GM21390 (cell line): ENCODE measurements at regions not wholly inside any gene's neighbourhood (a gene's known extent, or its start where the extent isn't known, plus 50 kb on each side); places are given as distances from the start of the nearest gene placed in this dataset.

Experiments used
- ATAC-seq: cut with Tn5 transposase; IDR thresholded peaks from one replicate; pipeline ENCODE4 v1.9.1; 2021; ENCODE audit not compliant: unreplicated experiment

GRCh38 chr10:31081937-31082840 lies 50.5 kb upstream of the ZNF438 start:
- ATAC-seq = no peak

DNA sequence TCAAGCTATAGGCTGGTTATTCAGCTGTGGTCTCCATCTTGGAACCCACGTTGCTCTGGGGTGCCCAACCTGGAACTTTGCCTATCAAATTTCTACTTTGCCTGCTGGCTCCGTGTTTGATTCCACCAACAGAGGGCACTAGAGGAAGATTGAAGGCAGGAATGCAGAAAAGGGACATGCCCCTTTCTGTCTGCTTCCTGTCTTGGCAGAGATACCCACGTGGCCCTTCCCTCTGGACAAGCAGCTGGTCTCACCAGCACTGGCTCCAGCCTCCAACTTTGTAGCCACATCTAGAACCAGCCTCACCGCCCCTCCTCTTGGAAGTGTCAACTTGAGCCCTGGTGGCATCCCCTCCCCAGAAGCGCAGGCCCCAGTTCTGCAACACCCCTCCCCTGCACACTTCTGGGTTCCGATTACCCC lies 52.1 kb upstream of the ZNF438 start:
- ATAC-seq = no peak

DNA sequence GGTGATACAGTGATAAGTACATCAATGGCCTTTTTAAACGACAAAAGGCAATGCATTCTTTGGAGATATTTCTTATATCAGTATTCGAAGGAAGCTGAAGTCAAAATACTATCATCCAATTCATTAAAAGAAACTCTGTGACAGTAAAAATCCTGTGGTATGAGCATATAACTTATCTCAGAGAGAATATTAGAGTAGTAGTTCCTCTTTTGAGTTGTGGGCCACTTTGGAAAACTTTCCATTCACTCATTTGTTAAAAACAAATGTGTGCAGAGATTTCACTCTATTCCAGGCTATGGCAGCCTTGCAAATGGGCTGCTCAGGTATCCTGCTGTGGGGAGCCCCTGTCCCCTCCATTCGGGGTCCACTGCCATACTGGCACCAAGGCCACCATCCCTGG lies 55.3 kb upstream of the ZNF438 start:
- ATAC-seq = no peak

GRCh38 chr10:31087851-31088250 lies 56.2 kb upstream of the ZNF438 start:
- no peak for ATAC-seq

DNA sequence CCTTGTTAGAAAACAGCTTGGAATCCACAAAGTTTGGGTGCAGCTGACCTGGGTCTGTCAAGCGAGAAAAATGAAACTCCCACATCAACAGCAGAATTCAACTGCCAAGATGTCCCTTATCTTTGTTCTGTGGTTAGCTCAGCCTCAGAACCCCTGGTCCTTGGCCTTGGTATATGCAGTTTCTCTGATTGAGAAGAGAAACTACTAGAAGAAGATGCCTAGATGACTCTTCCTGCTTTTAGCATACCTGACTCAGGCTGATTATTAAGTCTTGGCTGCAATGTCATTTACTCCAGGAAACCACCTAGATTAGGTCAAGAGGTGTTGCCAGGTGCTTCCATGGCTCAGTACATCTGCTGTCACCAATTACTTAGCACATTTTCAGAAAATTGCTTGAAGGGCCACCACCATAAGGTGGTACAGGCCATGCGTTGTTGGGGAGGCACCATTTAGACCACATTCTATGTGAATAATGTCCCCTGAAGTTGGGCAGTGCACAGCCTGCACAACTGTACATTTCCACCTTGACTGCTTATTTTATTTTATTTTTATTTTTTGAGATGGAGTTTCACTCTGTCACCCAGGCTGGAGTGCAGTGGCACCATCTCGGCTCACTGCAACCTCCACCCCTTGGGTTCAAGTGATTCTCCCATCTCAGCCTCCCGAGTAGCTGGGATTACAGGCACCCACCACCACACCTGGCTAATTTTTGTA lies 59.4 kb upstream of the ZNF438 start:
- no peak for ATAC-seq

GRCh38 chr10:31095677-31096560 lies 64.3 kb upstream of the ZNF438 start:
- ATAC-seq = no peak

- no peak for ATAC-seq
Measured at GRCh38 chr10:31098046-31098445, 66.4 kb upstream of the ZNF438 start.

DNA sequence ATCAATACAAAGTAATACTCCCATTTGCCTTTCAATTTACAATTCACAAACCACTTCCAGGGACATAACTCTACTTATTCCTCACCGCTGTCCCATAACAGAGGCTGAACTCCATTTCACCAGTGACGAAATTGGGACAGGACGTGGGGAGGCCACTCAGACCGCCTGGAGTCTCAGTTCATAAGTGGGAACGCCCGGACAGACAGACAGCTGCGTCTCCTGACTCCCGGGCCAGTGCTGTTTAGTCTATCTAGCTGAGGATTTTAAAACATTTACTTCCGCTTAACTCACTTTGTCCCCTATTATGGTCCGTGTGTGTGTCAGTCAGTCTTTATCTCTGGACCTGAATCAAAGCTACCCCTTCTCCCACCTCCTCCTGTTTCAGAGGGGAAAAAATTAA lies 67.4 kb upstream of the ZNF438 start:
- no peak for ATAC-seq

DNA sequence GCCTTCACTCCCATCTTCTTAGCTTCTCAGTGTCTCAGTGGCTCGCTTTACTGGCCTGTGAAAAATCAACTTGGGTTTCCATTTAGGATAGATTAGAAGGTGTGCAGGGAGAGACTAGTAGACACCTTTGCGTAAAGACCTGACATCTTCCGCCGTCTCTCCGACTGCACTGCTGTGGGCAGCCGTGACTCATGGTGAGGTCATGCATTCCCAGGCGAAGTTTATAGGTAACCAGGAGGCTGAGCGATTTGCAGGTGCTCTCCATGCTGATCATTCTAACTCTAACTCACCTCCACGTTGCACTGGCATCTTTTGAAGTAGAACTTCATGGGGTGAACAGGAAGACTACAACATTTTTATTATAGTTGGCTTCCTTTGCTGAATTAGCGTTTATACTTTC lies 68.0 kb upstream of the ZNF438 start:
- no peak for ATAC-seq

- ATAC-seq = no peak
Measured at GRCh38 chr10:31100115-31100601, 68.5 kb upstream of the ZNF438 start.

DNA sequence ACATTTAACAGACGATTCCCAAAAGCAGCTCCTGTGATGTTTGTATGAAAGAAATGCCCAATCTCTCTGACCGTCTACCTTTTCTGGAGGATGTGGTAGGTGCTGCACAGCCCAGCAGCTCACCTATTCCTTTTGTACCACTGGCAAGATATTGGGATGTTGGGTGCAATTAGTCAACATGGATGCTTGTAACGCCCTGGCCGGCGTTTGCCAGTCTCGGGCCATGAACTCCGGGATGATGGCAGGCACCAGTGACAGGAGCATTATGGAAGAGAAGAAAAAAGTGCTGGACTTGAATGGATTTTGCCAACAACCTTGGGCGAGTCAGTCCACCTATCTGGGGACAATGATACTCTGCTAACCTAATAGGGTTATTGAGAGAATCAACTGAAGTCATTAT lies 69.0 kb upstream of the ZNF438 start:
- no peak for ATAC-seq

- ATAC-seq = no peak
Measured at GRCh38 chr10:31101123-31101522, 69.5 kb upstream of the ZNF438 start.

- no peak for ATAC-seq
Measured at GRCh38 chr10:31102421-31102820, 70.8 kb upstream of the ZNF438 start.

DNA sequence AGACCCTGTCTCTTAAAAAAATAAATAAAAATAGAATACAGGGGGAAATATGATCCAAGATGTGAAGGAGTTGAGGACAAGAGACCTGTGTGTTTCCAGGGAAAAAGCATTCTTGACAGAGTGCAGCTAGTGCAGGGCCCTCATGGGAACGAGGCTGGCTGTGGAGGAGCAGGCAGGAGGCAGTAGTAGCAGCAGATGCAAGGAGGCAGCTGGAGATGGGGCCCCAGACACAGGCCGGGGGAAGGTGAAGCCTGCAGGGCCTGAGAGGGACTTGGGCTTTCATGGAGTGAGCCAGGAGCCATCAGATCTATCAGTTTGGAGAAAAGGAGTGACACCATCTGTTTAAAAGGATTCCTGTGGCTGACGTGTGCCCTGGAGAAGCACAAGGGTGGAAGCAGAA lies 71.4 kb upstream of the ZNF438 start:
- no peak for ATAC-seq

- ATAC-seq = no peak
Measured at GRCh38 chr10:31112961-31113360, 81.3 kb upstream of the ZNF438 start.

- ATAC-seq = no peak
Measured at GRCh38 chr10:31116226-31116625, 84.6 kb upstream of the ZNF438 start.

DNA sequence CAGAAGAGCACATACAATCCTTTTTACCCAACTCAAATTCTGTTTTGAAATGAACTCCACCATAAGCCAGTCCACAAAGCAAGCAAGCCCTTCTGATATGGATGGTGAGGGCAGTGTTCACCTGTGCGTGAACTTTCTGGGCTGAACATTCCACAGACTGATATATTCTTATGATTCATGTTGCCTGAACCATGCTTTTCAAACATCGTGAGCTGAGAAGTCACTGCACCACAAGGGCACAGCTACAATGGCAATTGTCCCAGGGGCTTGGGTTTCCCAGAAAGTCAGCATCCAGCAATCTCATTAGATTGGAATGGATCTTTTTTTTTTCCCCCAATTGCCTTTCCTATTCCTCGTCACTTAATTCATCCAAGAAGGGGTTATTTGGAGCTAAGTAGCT lies 86.9 kb upstream of the ZNF438 start:
- ATAC-seq = no peak

DNA sequence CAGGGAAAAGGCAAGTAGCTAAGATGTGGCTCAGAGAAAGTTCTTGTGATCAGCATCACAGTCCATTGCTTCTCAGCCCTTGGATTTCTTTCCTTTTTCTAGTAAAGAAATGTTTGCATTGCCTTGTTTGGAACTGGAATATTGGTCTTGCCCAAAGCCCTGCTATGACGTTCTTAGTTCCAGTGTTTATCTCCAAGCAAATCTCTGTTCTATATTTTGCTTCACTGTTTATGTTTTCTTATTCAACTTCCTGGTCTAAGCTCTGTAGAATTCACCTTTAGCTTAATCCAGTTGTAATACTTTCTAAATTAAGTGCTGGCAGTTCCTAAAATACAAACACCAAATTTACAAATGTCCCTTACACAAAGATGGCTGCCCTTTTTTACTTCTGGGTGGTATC lies 88.7 kb upstream of the ZNF438 start:
- no peak for ATAC-seq

DNA sequence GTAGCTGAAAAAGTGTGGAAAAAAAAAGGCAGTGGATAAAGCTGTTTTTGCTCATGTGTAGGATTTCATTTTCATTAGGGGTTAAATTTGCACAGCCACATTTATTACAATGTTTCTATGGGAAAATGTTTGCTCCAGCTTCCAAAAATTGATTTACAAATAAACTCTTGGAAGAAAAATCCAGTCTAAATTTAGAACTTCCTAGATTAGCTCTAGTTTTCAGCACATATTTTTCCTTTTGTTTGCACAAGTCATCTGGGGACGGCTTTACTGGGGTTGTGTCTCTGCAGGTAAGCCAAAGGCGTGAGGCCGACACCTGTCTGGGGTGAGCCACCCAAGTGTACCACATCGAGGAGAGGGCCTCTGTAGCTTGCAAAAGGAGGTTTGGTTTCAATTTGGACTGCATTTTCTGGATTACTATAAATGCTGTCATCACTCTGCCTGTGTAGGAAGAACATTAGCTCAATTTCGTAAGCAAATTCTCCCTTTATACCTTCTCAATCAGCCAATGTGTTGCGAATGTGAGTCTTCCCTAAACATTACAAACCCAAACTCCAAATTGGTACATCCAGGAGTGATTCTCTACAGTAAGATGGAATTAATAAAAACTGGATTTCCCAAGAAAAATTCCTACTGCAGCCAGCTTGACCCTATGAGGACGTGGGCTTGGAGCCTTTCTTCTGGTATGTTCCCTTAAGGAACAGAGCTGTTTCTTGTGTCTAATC lies 89.5 kb upstream of the ZNF438 start:
- no peak for ATAC-seq

DNA sequence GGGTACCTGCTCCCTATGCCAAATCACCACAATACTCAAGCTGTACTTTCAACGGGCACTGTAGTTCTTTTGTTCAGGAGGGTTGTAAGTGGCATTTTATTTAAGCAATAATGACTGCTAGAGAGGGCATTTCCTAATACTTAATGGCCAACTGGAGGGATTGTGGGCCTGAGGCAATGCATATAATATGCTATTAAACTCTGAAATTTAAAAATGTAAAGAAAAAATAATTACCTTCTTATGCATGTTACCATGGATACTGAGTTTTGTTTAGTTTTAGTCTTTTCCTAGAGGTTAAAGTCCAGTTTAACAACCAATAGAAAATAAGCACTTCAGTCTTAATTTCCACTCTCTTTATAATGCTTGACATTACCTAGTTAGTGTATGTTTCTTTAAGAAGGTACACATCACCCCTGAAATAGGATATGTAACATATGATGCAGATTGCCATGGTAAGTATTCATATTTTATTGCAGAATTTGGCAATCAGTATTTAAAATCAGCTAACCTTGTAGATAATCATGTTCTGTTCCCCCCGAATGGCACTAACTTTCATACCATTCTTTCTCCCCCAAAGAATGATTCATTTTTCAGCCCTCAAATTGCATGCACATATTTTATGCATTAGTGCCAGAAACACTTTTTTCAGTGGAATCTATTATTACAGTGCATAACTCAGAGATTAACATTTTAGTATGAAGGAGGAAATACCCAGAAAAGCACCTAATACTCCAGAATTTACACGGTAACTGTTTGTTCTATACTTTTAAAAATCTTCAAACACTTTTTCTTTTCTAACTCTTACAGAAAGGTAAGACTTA lies 90.3 kb upstream of the ZNF438 start:
- no peak for ATAC-seq
